HL-60 (cell line): ENCODE measurements at regions not wholly inside any gene's neighbourhood (a gene's known extent, or its start where the extent isn't known, plus 50 kb on each side); places are given as distances from the start of the nearest gene placed in this dataset.

Source experiments
- POLR2AphosphoS5 ChIP-seq: IDR thresholded peaks from 2 replicates; pipeline ENCODE4 v1.6.1; 2012; ENCODE audit warnings: low read depth
- SPI1 ChIP-seq: IDR thresholded peaks from 2 replicates; pipeline ENCODE4 v1.6.1; 2012; ENCODE audit warnings: low read depth, mild to moderate bottlenecking, borderline replicate concordance
- TF ChIP-seq, protein P1 (sequence below): IDR thresholded peaks from one replicate; pipeline ENCODE4 v1.5.1; 2011; ENCODE audit warnings: low read length, control low read depth, inconsistent platforms; ENCODE audit not compliant: insufficient read depth
- TF ChIP-seq, protein P2 (sequence below): IDR thresholded peaks from 2 replicates; pipeline ENCODE4 v1.6.1; 2012; ENCODE audit warnings: low read depth; ENCODE audit not compliant: insufficient replicate concordance

DNA sequence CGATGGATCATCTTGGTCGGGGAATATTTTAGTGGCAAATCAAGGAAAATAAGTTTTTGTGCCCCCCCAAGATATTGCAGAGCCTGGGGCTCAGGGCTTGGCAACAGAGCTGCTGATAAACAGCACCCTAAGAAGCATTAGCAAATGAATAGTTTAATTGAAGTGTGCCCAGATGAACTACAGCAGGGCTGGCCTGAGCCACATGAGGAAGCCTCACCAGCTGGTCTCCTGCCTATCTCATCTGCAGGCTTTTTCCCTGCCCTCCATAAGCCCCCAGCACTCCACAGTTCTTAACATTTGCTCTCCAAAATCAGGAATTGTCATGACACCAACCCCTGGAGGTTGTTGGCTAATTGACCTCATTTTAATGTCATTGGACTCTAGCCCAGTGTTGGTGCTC lies 480.2 kb downstream of the HS3ST3B1 start:
- TF ChIP-seq POLR2AphosphoS5 = no peak
- TF ChIP-seq, protein P1, sequence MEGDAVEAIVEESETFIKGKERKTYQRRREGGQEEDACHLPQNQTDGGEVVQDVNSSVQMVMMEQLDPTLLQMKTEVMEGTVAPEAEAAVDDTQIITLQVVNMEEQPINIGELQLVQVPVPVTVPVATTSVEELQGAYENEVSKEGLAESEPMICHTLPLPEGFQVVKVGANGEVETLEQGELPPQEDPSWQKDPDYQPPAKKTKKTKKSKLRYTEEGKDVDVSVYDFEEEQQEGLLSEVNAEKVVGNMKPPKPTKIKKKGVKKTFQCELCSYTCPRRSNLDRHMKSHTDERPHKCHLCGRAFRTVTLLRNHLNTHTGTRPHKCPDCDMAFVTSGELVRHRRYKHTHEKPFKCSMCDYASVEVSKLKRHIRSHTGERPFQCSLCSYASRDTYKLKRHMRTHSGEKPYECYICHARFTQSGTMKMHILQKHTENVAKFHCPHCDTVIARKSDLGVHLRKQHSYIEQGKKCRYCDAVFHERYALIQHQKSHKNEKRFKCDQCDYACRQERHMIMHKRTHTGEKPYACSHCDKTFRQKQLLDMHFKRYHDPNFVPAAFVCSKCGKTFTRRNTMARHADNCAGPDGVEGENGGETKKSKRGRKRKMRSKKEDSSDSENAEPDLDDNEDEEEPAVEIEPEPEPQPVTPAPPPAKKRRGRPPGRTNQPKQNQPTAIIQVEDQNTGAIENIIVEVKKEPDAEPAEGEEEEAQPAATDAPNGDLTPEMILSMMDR = no peak
- TF ChIP-seq, protein P2, sequence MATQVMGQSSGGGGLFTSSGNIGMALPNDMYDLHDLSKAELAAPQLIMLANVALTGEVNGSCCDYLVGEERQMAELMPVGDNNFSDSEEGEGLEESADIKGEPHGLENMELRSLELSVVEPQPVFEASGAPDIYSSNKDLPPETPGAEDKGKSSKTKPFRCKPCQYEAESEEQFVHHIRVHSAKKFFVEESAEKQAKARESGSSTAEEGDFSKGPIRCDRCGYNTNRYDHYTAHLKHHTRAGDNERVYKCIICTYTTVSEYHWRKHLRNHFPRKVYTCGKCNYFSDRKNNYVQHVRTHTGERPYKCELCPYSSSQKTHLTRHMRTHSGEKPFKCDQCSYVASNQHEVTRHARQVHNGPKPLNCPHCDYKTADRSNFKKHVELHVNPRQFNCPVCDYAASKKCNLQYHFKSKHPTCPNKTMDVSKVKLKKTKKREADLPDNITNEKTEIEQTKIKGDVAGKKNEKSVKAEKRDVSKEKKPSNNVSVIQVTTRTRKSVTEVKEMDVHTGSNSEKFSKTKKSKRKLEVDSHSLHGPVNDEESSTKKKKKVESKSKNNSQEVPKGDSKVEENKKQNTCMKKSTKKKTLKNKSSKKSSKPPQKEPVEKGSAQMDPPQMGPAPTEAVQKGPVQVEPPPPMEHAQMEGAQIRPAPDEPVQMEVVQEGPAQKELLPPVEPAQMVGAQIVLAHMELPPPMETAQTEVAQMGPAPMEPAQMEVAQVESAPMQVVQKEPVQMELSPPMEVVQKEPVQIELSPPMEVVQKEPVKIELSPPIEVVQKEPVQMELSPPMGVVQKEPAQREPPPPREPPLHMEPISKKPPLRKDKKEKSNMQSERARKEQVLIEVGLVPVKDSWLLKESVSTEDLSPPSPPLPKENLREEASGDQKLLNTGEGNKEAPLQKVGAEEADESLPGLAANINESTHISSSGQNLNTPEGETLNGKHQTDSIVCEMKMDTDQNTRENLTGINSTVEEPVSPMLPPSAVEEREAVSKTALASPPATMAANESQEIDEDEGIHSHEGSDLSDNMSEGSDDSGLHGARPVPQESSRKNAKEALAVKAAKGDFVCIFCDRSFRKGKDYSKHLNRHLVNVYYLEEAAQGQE = no peak
- no peak for TF ChIP-seq SPI1
